HL-60 (cell line): ENCODE measurements at regions not wholly inside any gene's neighbourhood (a gene's known extent, or its start where the extent isn't known, plus 50 kb on each side); places are given as distances from the start of the nearest gene placed in this dataset.

ENCODE experiments used
- CTCF ChIP-seq: IDR thresholded peaks from one replicate; pipeline ENCODE4 v1.5.1; 2011; ENCODE audit warnings: low read length, control low read depth, inconsistent platforms; ENCODE audit not compliant: insufficient read depth
- POLR2AphosphoS5 ChIP-seq: IDR thresholded peaks from 2 replicates; pipeline ENCODE4 v1.6.1; 2012; ENCODE audit warnings: low read depth
- REST ChIP-seq: IDR thresholded peaks from 2 replicates; pipeline ENCODE4 v1.6.1; 2012; ENCODE audit warnings: low read depth; ENCODE audit not compliant: insufficient replicate concordance
- SPI1 ChIP-seq: IDR thresholded peaks from 2 replicates; pipeline ENCODE4 v1.6.1; 2012; ENCODE audit warnings: low read depth, mild to moderate bottlenecking, borderline replicate concordance

- no peak for TF ChIP-seq POLR2AphosphoS5
- TF ChIP-seq CTCF, result no peak
- TF ChIP-seq REST, result no peak
- no peak for TF ChIP-seq SPI1
Measured at GRCh38 chr15:67000896-67001295, 64.5 kb upstream of the SMAD3 start.
